K562 (cell line): ENCODE measurements at regions not wholly inside any gene's neighbourhood (a gene's known extent, or its start where the extent isn't known, plus 50 kb on each side); places are given as distances from the start of the nearest gene placed in this dataset.

Experiments used
- ATAC-seq: fragments of 200-7000 bp; cut with Tn5 transposase; 3 replicates; pipeline ENCODE4 v1.9.1; 2020; ENCODE audit warnings: moderate library complexity
- BruUV-seq: library from RNA; stranded (reverse); fragments of 400-500 nt; replicated peaks from 2 replicates; lab custom pipeline; 2021; lab: Mats Ljungman, UMichigan
- CTCF ChIA-PET: fragments of 300-600 bp; formaldehyde crosslinking; extraction: SDS; loops from one replicate; lab custom pipeline; 2021; ENCODE audit warnings: low intra/inter-chr PET ratio; lab: Yijun Ruan, JAX
- POLR2A ChIA-PET: fragments of 300-600, 350-650 bp; sonication (Branson Sonifier 250); formaldehyde crosslinking; extraction: SDS; loops from one replicate; lab custom pipeline; 2021; ENCODE audit warnings: antibody characterized with exemption, inconsistent platforms; lab: Yijun Ruan, JAX
- DNase-seq, 4 experiments: peaks; one replicate each; pipeline versions ENCODE4 v3.0.0 to v3.0.0-alpha.2; 2011 to 2018; ENCODE audit warnings: low spot score in 3 of 4, mixed read lengths in 3 of 4; ENCODE audit errors: extremely low read depth in 1 of 4
- FAIRE-seq: peaks from 2 replicates; lab custom pipeline; 2011; peaks lifted over from hg19 to GRCh38; lab: Jason Lieb, UNC
- H2AFZ ChIP-seq: 2 replicates; pipeline ENCODE4 v1.6.0; 2011; ENCODE audit warnings: low read depth, low read length, control low read depth, inconsistent platforms
- H3K27ac ChIP-seq: fragments of 200-600 bp; 3 replicates; pipeline ENCODE4 v1.8.0; 2011; ENCODE audit warnings: low read depth, mild to moderate bottlenecking, control low read depth, inconsistent platforms, low read length, moderate library complexity, mixed read lengths; ENCODE audit errors: extremely low read depth
- H3K27me3 ChIP-seq, 2 experiments: fragments of 300-600 bp in 1 of 2; 2 replicates in 1 of 2; 3 replicates in 1 of 2; pipeline versions ENCODE4 v1.6.0 to v1.8.0; 2011; ENCODE audit warnings: inconsistent platforms in 2 of 2, low read length in 2 of 2, mild to moderate bottlenecking in 1 of 2, mixed read lengths in 1 of 2, moderate library complexity in 1 of 2; ENCODE audit not compliant: control insufficient read depth in 2 of 2, insufficient read depth in 2 of 2
- H3K36me3 ChIP-seq: fragments of 300-600 bp; 3 replicates; pipeline ENCODE4 v1.8.0; 2011; ENCODE audit warnings: mild to moderate bottlenecking, low read length, inconsistent platforms; ENCODE audit not compliant: control insufficient read depth, insufficient read depth
- H3K4me1 ChIP-seq, 2 experiments: fragments of 200-600 bp in 1 of 2; replicated peaks in 1 of 2; 2 replicates in 1 of 2; 3 replicates in 1 of 2; pipeline versions ENCODE4 v1.5.1 to v1.8.0; 2011; ENCODE audit warnings: inconsistent platforms in 2 of 2, low read length in 2 of 2, mild to moderate bottlenecking in 1 of 2, mixed read lengths in 1 of 2, moderate library complexity in 1 of 2; ENCODE audit not compliant: control insufficient read depth in 2 of 2, insufficient read depth in 2 of 2
- H3K4me2 ChIP-seq: 2 replicates; pipeline ENCODE4 v1.6.1; 2011; ENCODE audit warnings: low read length, control low read depth, inconsistent platforms, mixed read lengths; ENCODE audit not compliant: insufficient read depth
- H3K4me3 ChIP-seq: fragments of 200-600 bp; sonication (generic), shearing (Covaris generic); 2 replicates; pipeline ENCODE4 v1.5.1; 2016; ENCODE audit warnings: control low read depth, inconsistent platforms
- H3K79me2 ChIP-seq: fragments of 200-600 bp; 3 replicates; pipeline ENCODE4 v1.8.0; 2011; ENCODE audit warnings: low read length, inconsistent platforms; ENCODE audit not compliant: control insufficient read depth, insufficient read depth
- H3K9ac ChIP-seq, 2 experiments: 2 replicates each; pipeline versions ENCODE4 v1.6.0 to v1.6.1; 2011; ENCODE audit warnings: low read depth in 2 of 2, low read length in 2 of 2, control low read depth in 1 of 2, inconsistent platforms in 1 of 2, mild to moderate bottlenecking in 1 of 2, mixed read lengths in 1 of 2; ENCODE audit not compliant: insufficient read depth in 1 of 2
- H3K9me1 ChIP-seq: one replicate; pipeline ENCODE4 v1.6.0; 2011; ENCODE audit warnings: inconsistent platforms, mild to moderate bottlenecking, low read length, moderate library complexity; ENCODE audit not compliant: control insufficient read depth, insufficient read depth
- H3K9me3 ChIP-seq: replicated peaks from 2 replicates; pipeline ENCODE4 v1.5.1; 2011; ENCODE audit warnings: low read depth, low read length, inconsistent platforms; ENCODE audit not compliant: control insufficient read depth, insufficient read depth
- H4K20me1 ChIP-seq: replicated peaks from 2 replicates; pipeline ENCODE4 v1.6.1; 2011; ENCODE audit warnings: low read length, inconsistent platforms, mixed read lengths; ENCODE audit not compliant: control insufficient read depth, insufficient read depth
- DNMT1 ChIP-seq: fragments of 450-650 bp; IDR thresholded peaks from 2 replicates; pipeline ENCODE4 v1.6.1; 2016; ENCODE audit warnings: antibody characterized with exemption, mild to moderate bottlenecking
- JUN ChIP-seq, 2 experiments: sonication (generic) in 1 of 2; formaldehyde crosslinking in 1 of 2; IDR thresholded peaks; 2 replicates each; pipeline versions ENCODE4 v1.6.1 to v1.8.0; 2012 to 2022; ENCODE audit warnings: borderline replicate concordance in 2 of 2, mild to moderate bottlenecking in 2 of 2, improper control_type of control experiment in 1 of 2, low read depth in 1 of 2, low read length in 1 of 2, missing genetic modification reagents in 1 of 2
- L3MBTL2 ChIP-seq: fragments of 450-650 bp; IDR thresholded peaks from 2 replicates; pipeline ENCODE4 v1.6.1; 2016; ENCODE audit warnings: mild to moderate bottlenecking, moderate library complexity
- RCOR1 ChIP-seq, 2 experiments: IDR thresholded peaks; 2 replicates each; pipeline ENCODE4 v1.6.1; 2012; ENCODE audit warnings: low read depth in 2 of 2, low read length in 2 of 2, borderline replicate concordance in 1 of 2, improper control_type of control experiment in 1 of 2
- ZNF518B ChIP-seq: fragments of 250-450 bp; sonication (Bioruptor Pico); IDR thresholded peaks from 2 replicates; pipeline ENCODE4 v1.5.0; 2021; ENCODE audit warnings: mild to moderate bottlenecking, moderate library complexity
- ZNF778 ChIP-seq: fragments of 450-650 bp; formaldehyde crosslinking; IDR thresholded peaks from 2 replicates; pipeline ENCODE4 v1.4.0; 2020; ENCODE audit warnings: mild to moderate bottlenecking, moderate library complexity
- WGBS: fragments of 100-300 bp; shearing (Covaris generic); methylation state at CpG from one replicate; pipeline ENCODE4 v1.1.6; 2016; ENCODE audit warnings: low coverage, mixed read lengths; ENCODE audit not compliant: insufficient coverage; ENCODE audit errors: missing lambda C conversion rate; 5-methylcytosine and 5-hydroxymethylcytosine counted together
- in situ Hi-C: fragments of 300-500 bp; cut with MboI; formaldehyde crosslinking; loops from 4 replicates; pipeline ENCODE4 v1.15.0; 2018; ENCODE audit warnings: inconsistent platforms, mixed read lengths
- intact Hi-C: fragments of 100-400 bp; cut with micrococcal nuclease; formaldehyde crosslinking; loops from 2 replicates; pipeline ENCODE4 v1.14.2; 2022

GRCh38 chr1:4216231-4216630 is 316.2 kb upstream of the C1orf174 start (continued):
- TF ChIP-seq RCOR1 (IDR thresholded peaks at IDR 0.05; ENCODE audit: borderline replicate concordance in 1 of 2, low read depth in 2 of 2, low read length in 2 of 2) (no peak), ZNF778 (CRISPR knock-in tag) (no peak), DNMT1 (no peak)

GRCh38 chr1:4218619-4219018 is 318.5 kb upstream of the C1orf174 start:
- Histone ChIP-seq H3K9ac (no peak overlapping the region), H4K20me1 (0 out of 2 replicates have a peak, but pooled peaks cover 2% of the 10 kb centered on the region), H3K27ac (no peak overlapping the region), H3K4me3 (no peak overlapping the region)
- POLR2A ChIA-PET, result no interaction called here
- BruUV-seq, result no TSS peak
- CTCF ChIA-PET, result no interaction called here
- FAIRE-seq, result no peak
- TF ChIP-seq ZNF518B (CRISPR knock-in tag), result no peak
- TF ChIP-seq JUN (IDR thresholded peaks at IDR 0.05; ENCODE audit: borderline replicate concordance, low read depth, low read length), result no peak
- TF ChIP-seq JUN (CRISPR knock-in tag; IDR thresholded peaks at IDR 0.05; ENCODE audit: borderline replicate concordance), result no peak
- TF ChIP-seq L3MBTL2, result no peak
- TF ChIP-seq, all 486 proteins: peak for 0
- Histone ChIP-seq H3K27me3 (peaks cover 2 to 43% of the 10 kb centered on the region in 2 experiments; a peak in 3 of 5 replicates), H3K4me1 (no peaks in the 10 kb centered on the region), H3K79me2 (no peaks in the 10 kb centered on the region), H2AFZ (no peak overlapping the region), H3K4me2 (no peak overlapping the region), H3K36me3 (no peaks in the 10 kb centered on the region), H3K9me1 (no peaks in the 10 kb centered on the region), H3K9me3 (no peaks in the 10 kb centered on the region)
- no peak for ATAC-seq
- no peak for DNase-seq
- intact Hi-C loops (no loop called here), in situ Hi-C loops (no loop called here)
- WGBS, result 1% methylated on average over 10 of the region's 10 CpGs
